Nephron (organoid): ENCODE measurements at regions not wholly inside any gene's neighbourhood (a gene's known extent, or its start where the extent isn't known, plus 50 kb on each side); places are given as distances from the start of the nearest gene placed in this dataset.

ENCODE experiments used
- H3K27ac Mint-ChIP-seq, 3 experiments: 2 replicates each; pipeline ENCODE4 v1.8.0; 2020; ENCODE audit warnings: mixed read lengths in 3 of 3, mild to moderate bottlenecking in 2 of 3, moderate library complexity in 1 of 3
- H3K27me3 Mint-ChIP-seq: 2 replicates; pipeline ENCODE4 v1.8.0; 2021; ENCODE audit warnings: low read depth, mild to moderate bottlenecking, moderate library complexity, mixed read lengths
- H3K36me3 Mint-ChIP-seq: 2 replicates; pipeline ENCODE4 v1.8.0; 2020; ENCODE audit warnings: low read depth, mixed read lengths
- H3K4me1 Mint-ChIP-seq: 2 replicates; pipeline ENCODE4 v1.8.0; 2020; ENCODE audit warnings: mixed read lengths
- H3K4me3 Mint-ChIP-seq, 3 experiments: 2 replicates each; pipeline ENCODE4 v1.8.0; 2020; ENCODE audit warnings: mild to moderate bottlenecking in 3 of 3, mixed read lengths in 3 of 3, moderate library complexity in 2 of 3
- H3K9me3 Mint-ChIP-seq: 2 replicates; pipeline ENCODE4 v1.8.0; 2020; ENCODE audit warnings: mixed read lengths
- CTCF ChIP-seq, 3 experiments: fragments of 200-600 bp; sonication (generic); IDR thresholded peaks; one replicate each; pipeline ENCODE4 v1.5.0; 2021; ENCODE audit warnings: antibody characterized with exemption in 3 of 3; ENCODE audit not compliant: unreplicated experiment in 3 of 3

- Mint-ChIP-seq H3K4me3 (no peak overlapping the region), H3K4me1 (no peaks in the 10 kb centered on the region), H3K36me3 (no peaks in the 10 kb centered on the region), H3K27ac (no peak overlapping the region), H3K27me3 (no peaks in the 10 kb centered on the region), H3K9me3 (peaks cover 16% of the 10 kb centered on the region)
- TF ChIP-seq CTCF (IDR thresholded peaks at IDR 0.05; ENCODE audit: unreplicated experiment in 3 of 3): no peak
Observed at GRCh38 chr6:82576284-82576683, 212.7 kb downstream of the TPBG start.

- TF ChIP-seq CTCF (IDR thresholded peaks at IDR 0.05; ENCODE audit: unreplicated experiment in 3 of 3): no peak
- H3K27me3 Mint-ChIP-seq: no peaks in the 10 kb centered on the region
- no peaks in the 10 kb centered on the region for H3K36me3 Mint-ChIP-seq
- no peaks in the 10 kb centered on the region for H3K9me3 Mint-ChIP-seq
- no peak overlapping the region for H3K4me3 Mint-ChIP-seq
- no peaks in the 10 kb centered on the region for H3K4me1 Mint-ChIP-seq
- H3K27ac Mint-ChIP-seq: no peak overlapping the region
Observed at GRCh38 chr6:82584194-82584695, 220.6 kb downstream of the TPBG start.

- Mint-ChIP-seq H3K4me3 (no peak overlapping the region), H3K4me1 (no peaks in the 10 kb centered on the region), H3K27ac (no peak overlapping the region), H3K36me3 (no peaks in the 10 kb centered on the region), H3K27me3 (no peaks in the 10 kb centered on the region), H3K9me3 (no peaks in the 10 kb centered on the region)
- no peak for TF ChIP-seq CTCF (IDR thresholded peaks at IDR 0.05; ENCODE audit: unreplicated experiment in 3 of 3)
Observed at GRCh38 chr6:82584856-82585255, 221.2 kb downstream of the TPBG start.

- H3K4me1 Mint-ChIP-seq: peaks cover 5% of the 10 kb centered on the region
- no peak for TF ChIP-seq CTCF (IDR thresholded peaks at IDR 0.05; ENCODE audit: unreplicated experiment in 3 of 3)
- H3K36me3 Mint-ChIP-seq: no peaks in the 10 kb centered on the region
- H3K4me3 Mint-ChIP-seq: no peak overlapping the region
- H3K27me3 Mint-ChIP-seq: no peaks in the 10 kb centered on the region
- no peaks in the 10 kb centered on the region for H3K9me3 Mint-ChIP-seq
- no peak overlapping the region for H3K27ac Mint-ChIP-seq
Observed at GRCh38 chr6:82588020-82588419, 224.4 kb downstream of the TPBG start.

- no peaks in the 10 kb centered on the region for H3K9me3 Mint-ChIP-seq
- H3K4me1 Mint-ChIP-seq: peaks cover 5% of the 10 kb centered on the region
- no peak overlapping the region for H3K4me3 Mint-ChIP-seq
- no peaks in the 10 kb centered on the region for H3K27me3 Mint-ChIP-seq
- H3K36me3 Mint-ChIP-seq: no peaks in the 10 kb centered on the region
- no peak overlapping the region for H3K27ac Mint-ChIP-seq
- no peak for TF ChIP-seq CTCF (IDR thresholded peaks at IDR 0.05; ENCODE audit: unreplicated experiment in 3 of 3)
Observed at GRCh38 chr6:82588859-82589412, 225.3 kb downstream of the TPBG start.

GRCh38 chr6:82589509-82590206 lies 226.0 kb downstream of the TPBG start:
- Mint-ChIP-seq H3K27me3 (no peaks in the 10 kb centered on the region), H3K27ac (no peak overlapping the region), H3K4me1 (peaks cover 5% of the 10 kb centered on the region), H3K4me3 (no peak overlapping the region), H3K9me3 (no peaks in the 10 kb centered on the region), H3K36me3 (no peaks in the 10 kb centered on the region)
- TF ChIP-seq CTCF (IDR thresholded peaks at IDR 0.05; ENCODE audit: unreplicated experiment in 3 of 3): no peak
